ENCODE measurements at regions not wholly inside any gene's neighbourhood (a gene's known extent, or its start where the extent isn't known, plus 50 kb on each side); places are given as distances from the start of the nearest gene placed in this dataset.

GRCh38 chr11:109808569-109808968, 284.6 kb upstream of the ZC3H12C start:
- TF ChIP-seq CTCF (IDR thresholded peaks at IDR 0.05; ENCODE audit: low read length) = no peak
- TF ChIP-seq EZH2 (optimal IDR thresholded peaks at IDR 0.05; ENCODE audit: low read depth, low read length) = no peak
- no peak for TF ChIP-seq EZH2phosphoT487 (IDR thresholded peaks at IDR 0.05; ENCODE audit: low read length)
